Left ventricle myocardium inferior (tissue), 1 donor: ENCODE measurements at regions not wholly inside any gene's neighbourhood (a gene's known extent, or its start where the extent isn't known, plus 50 kb on each side); places are given as distances from the start of the nearest gene placed in this dataset.

Experiments
- DNase-seq: peaks from one replicate; pipeline ENCODE4 v3.0.0-alpha.2; 2020
- H3K27ac ChIP-seq: fragments of 200-600 bp; replicated peaks from 2 replicates; pipeline ENCODE4 v1.8.0; 2021
- H3K27me3 ChIP-seq: fragments of 200-600 bp; 2 replicates; pipeline ENCODE4 v1.8.0; 2021; ENCODE audit warnings: low read depth
- H3K36me3 ChIP-seq: fragments of 200-600 bp; 2 replicates; pipeline ENCODE4 v1.8.0; 2021
- H3K4me1 ChIP-seq: fragments of 200-600 bp; 2 replicates; pipeline ENCODE4 v1.8.0; 2021
- H3K4me3 ChIP-seq: fragments of 200-600 bp; 2 replicates; pipeline ENCODE4 v1.8.0; 2021; ENCODE audit warnings: mild to moderate bottlenecking, moderate library complexity
- H3K9me3 ChIP-seq: fragments of 200-600 bp; replicated peaks from 2 replicates; pipeline ENCODE4 v1.8.0; 2021
- CTCF ChIP-seq: fragments of 200-600 bp; IDR thresholded peaks from 2 replicates; pipeline ENCODE4 v1.8.0; 2021; ENCODE audit warnings: antibody characterized with exemption, mild to moderate bottlenecking, borderline replicate concordance
- intact Hi-C: fragments of 100-400 bp; cut with micrococcal nuclease; formaldehyde crosslinking; loops from one replicate; pipeline ENCODE4 v1.11.0; 2022
- donor health status: DM: no; HTN: yes; CAD: no; lungs with severe emphysema.

- TF ChIP-seq CTCF, result no peak
- intact Hi-C loops, result no loop called here
- H3K4me3 ChIP-seq, result no peak overlapping the region
- H3K36me3 ChIP-seq, result no peaks in the 10 kb centered on the region
- H3K4me1 ChIP-seq, result no peaks in the 10 kb centered on the region
- H3K27me3 ChIP-seq, result no peaks in the 10 kb centered on the region
- H3K27ac ChIP-seq, result no peak overlapping the region
- DNase-seq, result no peak
- H3K9me3 ChIP-seq, result peaks cover 6% of the 10 kb centered on the region
Measured at GRCh38 chr18:56353663-56354260, 284.6 kb downstream of the TXNL1 start.

- no peak for TF ChIP-seq CTCF
- no peak for DNase-seq
- H3K4me1 ChIP-seq, result no peaks in the 10 kb centered on the region
- H3K27me3 ChIP-seq, result no peaks in the 10 kb centered on the region
- no peaks in the 10 kb centered on the region for H3K36me3 ChIP-seq
- H3K27ac ChIP-seq, result no peak overlapping the region
- intact Hi-C loops, result no loop called here
- H3K4me3 ChIP-seq, result no peak overlapping the region
- H3K9me3 ChIP-seq, result peaks cover 6% of the 10 kb centered on the region
Measured at GRCh38 chr18:56351911-56352500, 286.4 kb downstream of the TXNL1 start.

- DNase-seq, result no peak
- no peak overlapping the region for H3K4me3 ChIP-seq
- no peak overlapping the region for H3K27ac ChIP-seq
- no peaks in the 10 kb centered on the region for H3K27me3 ChIP-seq
- H3K36me3 ChIP-seq, result no peaks in the 10 kb centered on the region
- intact Hi-C loops, result no loop called here
- no peaks in the 10 kb centered on the region for H3K4me1 ChIP-seq
- no peaks in the 10 kb centered on the region for H3K9me3 ChIP-seq
- no peak for TF ChIP-seq CTCF
Measured at GRCh38 chr18:56337507-56337906, 300.9 kb downstream of the TXNL1 start.

- Histone ChIP-seq H3K4me3 (no peak overlapping the region), H3K27ac (no peak overlapping the region), H3K9me3 (no peaks in the 10 kb centered on the region), H3K36me3 (no peaks in the 10 kb centered on the region), H3K27me3 (no peaks in the 10 kb centered on the region), H3K4me1 (no peaks in the 10 kb centered on the region)
- DNase-seq, result no peak
- no peak for TF ChIP-seq CTCF
- intact Hi-C loops, result no loop called here
Measured at GRCh38 chr18:56333839-56334238, 304.6 kb downstream of the TXNL1 start.

- no peaks in the 10 kb centered on the region for H3K4me1 ChIP-seq
- intact Hi-C loops, result no loop called here
- no peak overlapping the region for H3K4me3 ChIP-seq
- H3K36me3 ChIP-seq, result no peaks in the 10 kb centered on the region
- H3K27me3 ChIP-seq, result no peaks in the 10 kb centered on the region
- no peak for TF ChIP-seq CTCF
- H3K9me3 ChIP-seq, result no peaks in the 10 kb centered on the region
- H3K27ac ChIP-seq, result no peak overlapping the region
- DNase-seq, result no peak
Measured at GRCh38 chr18:56333146-56333545, 305.2 kb downstream of the TXNL1 start.
